Endothelial cell (in vitro differentiated cells): ENCODE measurements at regions not wholly inside any gene's neighbourhood (a gene's known extent, or its start where the extent isn't known, plus 50 kb on each side); places are given as distances from the start of the nearest gene placed in this dataset.

Source experiments
- DNase-seq: peaks from one replicate; pipeline ENCODE4 v3.0.0; 2021; ENCODE audit warnings: low spot score
- H3K27ac Mint-ChIP-seq: one replicate; pipeline ENCODE4 v1.8.0; 2021; ENCODE audit warnings: mixed read lengths, inconsistent platforms; ENCODE audit not compliant: unreplicated experiment
- H3K27me3 Mint-ChIP-seq: one replicate; pipeline ENCODE4 v1.8.0; 2021; ENCODE audit warnings: mild to moderate bottlenecking, moderate library complexity, mixed read lengths, inconsistent platforms; ENCODE audit not compliant: unreplicated experiment
- H3K36me3 Mint-ChIP-seq: one replicate; pipeline ENCODE4 v1.8.0; 2021; ENCODE audit warnings: mild to moderate bottlenecking, low read depth, mixed read lengths, inconsistent platforms; ENCODE audit not compliant: unreplicated experiment
- H3K4me1 Mint-ChIP-seq: one replicate; pipeline ENCODE4 v1.8.0; 2021; ENCODE audit warnings: mild to moderate bottlenecking, mixed read lengths, inconsistent platforms; ENCODE audit not compliant: unreplicated experiment
- H3K4me3 Mint-ChIP-seq: one replicate; pipeline ENCODE4 v1.8.0; 2021; ENCODE audit warnings: mild to moderate bottlenecking, mixed read lengths, inconsistent platforms; ENCODE audit not compliant: unreplicated experiment
- H3K9me3 Mint-ChIP-seq: one replicate; pipeline ENCODE4 v1.8.0; 2021; ENCODE audit warnings: mixed read lengths, inconsistent platforms; ENCODE audit not compliant: unreplicated experiment
- TF ChIP-seq, protein P1 (sequence below): fragments of 200-600 bp; sonication (generic); IDR thresholded peaks from one replicate; pipeline ENCODE4 v1.5.0; 2021; ENCODE audit warnings: antibody characterized with exemption; ENCODE audit not compliant: unreplicated experiment

DNA sequence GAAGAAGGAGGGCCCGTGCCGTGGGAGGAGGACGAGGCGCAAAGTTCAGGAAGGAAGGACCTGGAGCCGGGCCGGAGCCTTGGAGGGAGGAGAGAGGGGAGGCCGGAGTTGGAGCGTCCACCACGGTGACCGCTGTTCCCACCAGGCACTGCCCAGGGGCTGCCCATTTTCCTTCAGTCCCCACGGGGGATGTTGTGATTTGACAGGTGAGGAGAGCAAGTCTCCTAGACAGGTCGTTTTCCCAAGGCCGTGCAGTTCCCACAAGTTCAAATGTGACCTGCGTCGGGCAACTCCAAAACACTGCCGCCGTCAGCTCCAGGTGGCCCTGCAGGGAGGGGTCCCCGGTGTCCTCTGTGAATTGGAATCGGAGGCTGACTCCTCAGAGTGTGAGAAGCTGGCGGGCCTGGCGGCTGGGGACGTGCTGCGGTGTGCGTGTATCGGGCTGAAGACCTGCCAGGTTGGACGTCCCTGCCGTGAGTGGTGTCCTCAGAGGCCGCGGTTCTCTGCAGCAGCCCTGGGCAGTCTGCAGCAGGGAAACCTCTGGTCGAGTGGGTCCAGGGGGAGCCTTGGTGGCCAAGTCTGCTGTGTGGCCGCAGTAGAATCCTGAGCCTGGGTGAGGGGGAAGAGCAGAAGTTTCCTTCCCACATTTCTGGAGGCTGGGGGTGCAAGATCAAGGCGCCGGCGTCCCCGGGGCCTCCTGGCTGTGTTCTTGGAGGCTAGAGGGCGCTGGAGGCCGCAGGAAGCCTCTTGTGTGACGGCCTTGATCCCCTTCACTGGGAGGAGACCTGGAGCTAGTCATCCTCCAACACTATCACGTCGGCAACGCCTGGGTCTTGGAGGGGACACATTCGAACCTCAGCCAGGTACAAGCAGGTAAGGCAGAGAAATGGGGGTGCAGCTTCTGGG, 115.1 kb upstream of the FRMD1 start:
- no peaks in the 10 kb centered on the region for H3K36me3 Mint-ChIP-seq
- TF ChIP-seq, protein P1, sequence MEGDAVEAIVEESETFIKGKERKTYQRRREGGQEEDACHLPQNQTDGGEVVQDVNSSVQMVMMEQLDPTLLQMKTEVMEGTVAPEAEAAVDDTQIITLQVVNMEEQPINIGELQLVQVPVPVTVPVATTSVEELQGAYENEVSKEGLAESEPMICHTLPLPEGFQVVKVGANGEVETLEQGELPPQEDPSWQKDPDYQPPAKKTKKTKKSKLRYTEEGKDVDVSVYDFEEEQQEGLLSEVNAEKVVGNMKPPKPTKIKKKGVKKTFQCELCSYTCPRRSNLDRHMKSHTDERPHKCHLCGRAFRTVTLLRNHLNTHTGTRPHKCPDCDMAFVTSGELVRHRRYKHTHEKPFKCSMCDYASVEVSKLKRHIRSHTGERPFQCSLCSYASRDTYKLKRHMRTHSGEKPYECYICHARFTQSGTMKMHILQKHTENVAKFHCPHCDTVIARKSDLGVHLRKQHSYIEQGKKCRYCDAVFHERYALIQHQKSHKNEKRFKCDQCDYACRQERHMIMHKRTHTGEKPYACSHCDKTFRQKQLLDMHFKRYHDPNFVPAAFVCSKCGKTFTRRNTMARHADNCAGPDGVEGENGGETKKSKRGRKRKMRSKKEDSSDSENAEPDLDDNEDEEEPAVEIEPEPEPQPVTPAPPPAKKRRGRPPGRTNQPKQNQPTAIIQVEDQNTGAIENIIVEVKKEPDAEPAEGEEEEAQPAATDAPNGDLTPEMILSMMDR, result no peak
- DNase-seq, result no peak
- peaks cover 16% of the 10 kb centered on the region for H3K27me3 Mint-ChIP-seq
- no peaks in the 10 kb centered on the region for H3K9me3 Mint-ChIP-seq
- H3K4me3 Mint-ChIP-seq, result no peak overlapping the region
- H3K27ac Mint-ChIP-seq, result no peak overlapping the region
- H3K4me1 Mint-ChIP-seq, result no peaks in the 10 kb centered on the region

DNA sequence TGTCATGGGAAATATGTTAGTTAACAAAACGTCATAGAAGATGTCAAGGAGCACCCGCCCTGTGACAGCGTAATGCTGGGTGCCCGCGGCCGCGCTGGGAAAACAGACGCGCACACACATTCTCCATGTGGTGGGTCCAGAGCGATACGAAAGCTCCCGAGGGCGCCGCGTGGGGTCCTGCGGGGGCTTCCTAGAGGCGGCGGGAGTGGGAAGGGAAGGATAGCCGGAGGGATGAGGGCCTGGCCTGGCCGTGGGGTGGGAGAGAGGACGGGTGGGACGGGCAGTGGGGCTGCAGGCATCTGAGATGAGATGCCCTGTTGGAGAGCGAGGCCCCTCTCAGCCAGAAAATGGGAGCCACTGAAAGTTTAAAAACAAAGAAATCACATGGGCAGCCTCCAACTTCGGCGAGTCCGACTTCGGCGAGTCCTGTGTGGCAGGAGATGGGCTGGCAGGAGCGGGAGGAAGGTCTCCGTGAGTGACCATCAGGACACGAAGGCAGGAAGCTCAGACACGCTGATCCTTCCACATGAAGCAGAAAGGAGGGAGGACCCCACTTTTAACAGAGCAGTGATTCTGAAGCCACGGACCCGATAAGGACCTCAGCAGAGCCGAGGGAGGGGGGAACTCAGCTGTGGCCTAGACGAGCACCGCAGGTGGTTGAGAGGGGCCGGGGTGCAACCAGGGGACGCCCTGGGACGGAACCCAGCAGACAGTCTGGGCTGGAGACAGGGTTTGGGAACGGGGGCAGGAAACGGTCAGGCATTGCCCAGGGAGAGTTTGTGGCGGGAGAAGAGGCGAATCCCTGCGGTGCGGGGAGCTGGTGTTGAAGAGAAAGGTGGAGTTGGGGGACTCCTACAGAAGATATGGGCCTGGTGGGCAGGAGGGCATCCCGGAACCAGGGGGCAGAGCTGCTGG, 114.1 kb upstream of the FRMD1 start:
- TF ChIP-seq, protein P1, result no peak
- no peaks in the 10 kb centered on the region for H3K36me3 Mint-ChIP-seq
- H3K9me3 Mint-ChIP-seq, result no peaks in the 10 kb centered on the region
- peaks cover 18% of the 10 kb centered on the region for H3K27me3 Mint-ChIP-seq
- H3K27ac Mint-ChIP-seq, result no peak overlapping the region
- H3K4me3 Mint-ChIP-seq, result no peak overlapping the region
- no peaks in the 10 kb centered on the region for H3K4me1 Mint-ChIP-seq
- DNase-seq, result no peak

DNA sequence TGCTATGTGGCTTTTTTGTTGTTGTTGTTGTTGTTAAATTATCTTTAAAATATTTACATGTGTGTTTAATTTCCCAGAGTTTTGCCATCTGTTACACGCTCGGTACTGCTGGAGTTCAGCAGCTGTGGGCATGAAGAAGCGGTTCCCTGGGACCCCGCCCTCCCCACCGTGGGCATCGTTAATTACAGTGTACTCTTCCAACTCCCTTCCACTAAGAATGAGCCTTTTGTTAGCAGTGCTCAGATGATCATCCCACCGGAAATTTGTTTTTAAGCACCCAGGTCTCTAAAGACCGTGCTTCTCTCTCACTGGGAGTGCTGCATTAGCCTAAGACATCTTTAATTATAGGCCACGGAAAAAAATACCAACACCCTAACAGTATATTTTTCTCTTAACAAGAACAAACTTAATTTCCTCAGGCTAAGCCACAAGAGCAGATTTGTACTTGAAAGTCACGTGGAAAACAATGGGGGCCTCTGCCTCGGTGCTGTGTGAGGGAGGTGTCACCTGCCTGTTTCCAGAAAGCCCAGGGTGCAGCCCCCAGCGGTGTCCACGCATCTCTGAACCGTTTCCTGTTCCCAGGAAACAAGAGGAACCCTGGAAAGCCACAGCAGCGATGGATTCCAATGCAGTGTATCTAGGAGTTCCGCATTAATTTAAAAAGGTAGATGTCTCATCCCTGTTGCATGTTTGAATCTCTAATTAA, 113.3 kb upstream of the FRMD1 start:
- DNase-seq, result no peak
- H3K36me3 Mint-ChIP-seq, result no peaks in the 10 kb centered on the region
- H3K27ac Mint-ChIP-seq, result no peak overlapping the region
- H3K4me3 Mint-ChIP-seq, result no peak overlapping the region
- no peaks in the 10 kb centered on the region for H3K9me3 Mint-ChIP-seq
- peaks cover 20% of the 10 kb centered on the region for H3K27me3 Mint-ChIP-seq
- H3K4me1 Mint-ChIP-seq, result no peaks in the 10 kb centered on the region
- TF ChIP-seq, protein P1, result no peak

DNA sequence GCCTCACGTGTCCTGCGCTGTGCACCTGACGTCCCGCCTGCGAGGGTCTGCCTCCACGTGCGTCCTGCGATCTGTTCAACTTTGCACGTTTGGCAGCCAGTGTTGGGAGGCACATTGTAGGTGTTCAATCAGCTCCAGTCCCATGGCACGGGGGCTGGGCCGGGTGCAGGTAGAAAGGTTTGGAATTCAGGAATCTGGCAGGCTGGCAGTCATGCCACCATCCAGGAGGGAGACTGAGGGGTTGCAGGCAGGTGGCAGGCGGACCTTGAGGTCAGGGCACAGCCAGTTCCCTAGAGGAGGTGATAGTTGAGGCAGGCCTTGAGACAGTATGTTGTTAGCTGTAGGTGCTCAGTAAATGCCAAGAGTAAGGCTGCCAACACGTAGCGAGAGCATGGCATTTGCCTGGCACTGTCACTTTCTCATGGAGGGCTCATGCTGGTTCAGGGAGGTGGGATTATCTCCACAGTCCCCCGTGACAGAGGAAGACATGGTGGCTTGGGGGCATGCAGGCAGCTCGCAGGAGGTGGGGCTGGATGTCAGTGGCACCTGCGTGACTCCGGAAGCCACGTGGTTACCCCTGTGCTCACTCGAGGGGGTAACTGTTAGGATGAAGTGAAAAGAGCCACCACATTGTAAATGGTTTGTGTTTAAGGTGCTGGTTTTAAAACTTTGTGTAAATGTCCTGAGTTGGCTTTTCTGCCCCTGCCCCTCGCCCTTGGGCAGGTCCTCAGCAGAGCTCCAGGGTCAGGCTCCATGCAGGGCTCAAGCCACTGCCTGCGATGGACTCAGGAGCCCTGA, 111.8 kb upstream of the FRMD1 start:
- no peak for DNase-seq
- Mint-ChIP-seq H3K4me1 (no peaks in the 10 kb centered on the region), H3K4me3 (no peak overlapping the region), H3K27ac (no peak overlapping the region), H3K9me3 (no peaks in the 10 kb centered on the region), H3K36me3 (no peaks in the 10 kb centered on the region), H3K27me3 (peaks cover 20% of the 10 kb centered on the region)
- TF ChIP-seq, protein P1, result no peak
